HFFc6 (cell line): ENCODE measurements at regions not wholly inside any gene's neighbourhood (a gene's known extent, or its start where the extent isn't known, plus 50 kb on each side); places are given as distances from the start of the nearest gene placed in this dataset.

ENCODE experiments used
- DNase-seq: peaks from one replicate; pipeline ENCODE4 v3.0.0-alpha.2; 2018
- H3K27ac Mint-ChIP-seq: 2 replicates; pipeline ENCODE4 v1.8.0; 2020; ENCODE audit warnings: mild to moderate bottlenecking, mixed read lengths
- H3K27me3 Mint-ChIP-seq: 2 replicates; pipeline ENCODE4 v1.8.0; 2021; ENCODE audit warnings: mild to moderate bottlenecking, moderate library complexity, mixed read lengths; ENCODE audit not compliant: insufficient read depth
- H3K36me3 Mint-ChIP-seq: 2 replicates; pipeline ENCODE4 v1.8.0; 2021; ENCODE audit warnings: low read depth, mixed read lengths
- H3K4me1 Mint-ChIP-seq: 2 replicates; pipeline ENCODE4 v1.8.0; 2020; ENCODE audit warnings: low read depth, mixed read lengths
- H3K4me3 Mint-ChIP-seq: 2 replicates; pipeline ENCODE4 v1.8.0; 2020; ENCODE audit warnings: mild to moderate bottlenecking, moderate library complexity, mixed read lengths
- H3K9me3 Mint-ChIP-seq: 2 replicates; pipeline ENCODE4 v1.8.0; 2020; ENCODE audit warnings: mild to moderate bottlenecking, mixed read lengths
- TF ChIP-seq, protein P1 (sequence below): fragments of 200-600 bp; sonication (generic); IDR thresholded peaks from 2 replicates; pipeline ENCODE4 v1.5.0; 2021; ENCODE audit warnings: antibody characterized with exemption, mild to moderate bottlenecking

DNA sequence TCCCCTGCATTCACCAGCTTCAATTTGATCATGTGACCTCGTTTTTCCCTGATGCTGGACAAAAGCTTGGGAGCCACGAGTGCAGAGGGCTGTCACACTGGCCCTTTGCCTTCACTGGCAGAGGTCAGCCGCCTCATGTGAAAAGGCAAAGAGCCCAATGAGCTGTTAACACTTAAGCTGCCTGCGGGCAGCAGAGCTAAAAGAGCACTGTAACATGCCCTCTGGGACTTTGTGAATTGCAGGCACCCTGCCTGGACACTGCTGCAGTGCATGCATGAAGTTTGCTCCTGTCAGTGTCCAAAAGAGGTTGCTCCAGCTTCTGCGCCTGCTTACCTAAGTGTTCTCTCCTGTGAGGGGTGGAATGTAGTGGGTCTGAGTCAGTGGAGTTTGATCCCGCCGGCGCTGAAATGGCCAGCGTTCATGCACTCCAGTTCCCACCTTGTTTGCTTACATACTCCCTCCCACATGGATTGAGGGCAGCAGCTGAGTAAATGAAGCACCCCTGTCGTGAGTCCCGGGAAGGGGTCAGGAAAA, 193.7 kb downstream of the RFC3 start:
- no peak for DNase-seq
- TF ChIP-seq, protein P1, sequence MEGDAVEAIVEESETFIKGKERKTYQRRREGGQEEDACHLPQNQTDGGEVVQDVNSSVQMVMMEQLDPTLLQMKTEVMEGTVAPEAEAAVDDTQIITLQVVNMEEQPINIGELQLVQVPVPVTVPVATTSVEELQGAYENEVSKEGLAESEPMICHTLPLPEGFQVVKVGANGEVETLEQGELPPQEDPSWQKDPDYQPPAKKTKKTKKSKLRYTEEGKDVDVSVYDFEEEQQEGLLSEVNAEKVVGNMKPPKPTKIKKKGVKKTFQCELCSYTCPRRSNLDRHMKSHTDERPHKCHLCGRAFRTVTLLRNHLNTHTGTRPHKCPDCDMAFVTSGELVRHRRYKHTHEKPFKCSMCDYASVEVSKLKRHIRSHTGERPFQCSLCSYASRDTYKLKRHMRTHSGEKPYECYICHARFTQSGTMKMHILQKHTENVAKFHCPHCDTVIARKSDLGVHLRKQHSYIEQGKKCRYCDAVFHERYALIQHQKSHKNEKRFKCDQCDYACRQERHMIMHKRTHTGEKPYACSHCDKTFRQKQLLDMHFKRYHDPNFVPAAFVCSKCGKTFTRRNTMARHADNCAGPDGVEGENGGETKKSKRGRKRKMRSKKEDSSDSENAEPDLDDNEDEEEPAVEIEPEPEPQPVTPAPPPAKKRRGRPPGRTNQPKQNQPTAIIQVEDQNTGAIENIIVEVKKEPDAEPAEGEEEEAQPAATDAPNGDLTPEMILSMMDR: no peak
- no peak overlapping the region for H3K4me3 Mint-ChIP-seq
- H3K36me3 Mint-ChIP-seq: no peaks in the 10 kb centered on the region
- H3K27me3 Mint-ChIP-seq: peaks cover 4% of the 10 kb centered on the region
- H3K27ac Mint-ChIP-seq: no peak overlapping the region
- no peaks in the 10 kb centered on the region for H3K9me3 Mint-ChIP-seq
- no peaks in the 10 kb centered on the region; the same call in 1 of the 2 replicates for H3K4me1 Mint-ChIP-seq

DNA sequence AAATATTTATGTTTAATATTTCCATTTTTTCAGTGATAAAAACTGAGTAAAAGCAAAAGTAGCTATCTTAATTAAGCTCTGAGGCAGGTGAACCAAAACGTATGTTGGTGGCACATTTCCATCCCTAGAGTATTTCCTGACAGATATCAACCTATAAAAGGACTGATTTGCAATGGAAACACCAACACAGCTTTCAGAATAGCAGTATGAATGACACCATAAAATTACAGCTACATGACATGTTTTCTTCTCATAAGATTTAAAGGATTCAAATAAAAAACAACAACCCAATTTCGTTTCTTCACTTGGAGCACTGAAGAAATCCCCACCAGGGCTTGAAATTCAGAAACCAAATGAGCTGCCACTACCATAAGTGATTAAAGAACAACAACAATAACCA, 194.4 kb downstream of the RFC3 start:
- TF ChIP-seq, protein P1: no peak
- no peaks in the 10 kb centered on the region for H3K9me3 Mint-ChIP-seq
- no peaks in the 10 kb centered on the region for H3K36me3 Mint-ChIP-seq
- no peak for DNase-seq
- no peak overlapping the region for H3K4me3 Mint-ChIP-seq
- H3K4me1 Mint-ChIP-seq: peaks cover 5% of the 10 kb centered on the region; the same call in 1 of the 2 replicates
- no peak overlapping the region for H3K27ac Mint-ChIP-seq
- peaks cover 4% of the 10 kb centered on the region for H3K27me3 Mint-ChIP-seq

DNA sequence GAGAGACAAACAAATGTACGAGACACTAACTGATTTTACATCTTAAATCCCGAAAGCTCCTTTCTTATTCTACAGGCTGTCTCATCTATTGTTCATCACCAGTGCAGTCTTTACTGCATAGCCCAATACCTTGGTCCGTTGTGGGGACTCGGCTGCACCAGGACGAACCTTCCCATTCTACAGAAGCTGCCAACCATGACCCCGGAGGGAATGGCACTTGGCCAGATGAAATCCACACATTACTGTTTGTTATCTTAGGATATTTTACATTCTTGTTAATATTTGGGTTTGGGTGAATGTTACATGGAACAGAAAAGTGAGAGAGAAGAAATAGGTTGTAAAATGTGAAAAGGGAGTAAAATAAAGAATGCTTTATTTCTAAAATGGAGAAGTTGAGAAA, 195.1 kb downstream of the RFC3 start:
- Mint-ChIP-seq H3K9me3 (no peaks in the 10 kb centered on the region), H3K27ac (no peak overlapping the region)

DNA sequence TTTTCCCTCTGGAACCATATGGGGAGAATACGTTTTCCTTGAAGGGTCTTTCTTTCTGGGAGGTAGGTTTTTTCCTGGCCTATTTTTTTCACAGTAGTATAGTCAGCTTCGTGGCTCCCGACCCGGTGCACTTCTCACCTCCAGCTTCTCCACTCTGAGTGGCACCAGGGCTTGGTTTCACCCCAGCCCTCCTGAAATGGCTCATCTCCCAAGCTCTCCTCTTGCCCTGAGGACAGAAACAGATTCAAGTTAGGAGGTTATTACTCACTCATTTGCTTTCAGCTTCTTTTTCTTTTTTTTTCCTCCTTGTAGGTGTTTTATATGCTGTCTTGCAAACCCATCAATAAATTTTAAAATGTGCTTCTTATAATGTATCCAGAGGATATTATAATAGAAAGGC, 199.3 kb downstream of the RFC3 start:
- Mint-ChIP-seq H3K4me1 (peaks cover 12% of the 10 kb centered on the region; the same call in 1 of the 2 replicates), H3K36me3 (peaks cover 12% of the 10 kb centered on the region), H3K9me3 (peaks cover 19% of the 10 kb centered on the region), H3K4me3 (no peak overlapping the region), H3K27me3 (peaks cover 4% of the 10 kb centered on the region), H3K27ac (no peak overlapping the region)
- TF ChIP-seq, protein P1: no peak
- peak; percentile 45 for DNase-seq

More for the DNA sequence above, 195.1 kb downstream of the RFC3 start:
- Mint-ChIP-seq H3K4me3 (no peak overlapping the region), H3K27me3 (peaks cover 4% of the 10 kb centered on the region), H3K4me1 (peaks cover 6% of the 10 kb centered on the region; the same call in 1 of the 2 replicates), H3K36me3 (no peaks in the 10 kb centered on the region)
- no peak for DNase-seq
- TF ChIP-seq, protein P1: no peak

DNA sequence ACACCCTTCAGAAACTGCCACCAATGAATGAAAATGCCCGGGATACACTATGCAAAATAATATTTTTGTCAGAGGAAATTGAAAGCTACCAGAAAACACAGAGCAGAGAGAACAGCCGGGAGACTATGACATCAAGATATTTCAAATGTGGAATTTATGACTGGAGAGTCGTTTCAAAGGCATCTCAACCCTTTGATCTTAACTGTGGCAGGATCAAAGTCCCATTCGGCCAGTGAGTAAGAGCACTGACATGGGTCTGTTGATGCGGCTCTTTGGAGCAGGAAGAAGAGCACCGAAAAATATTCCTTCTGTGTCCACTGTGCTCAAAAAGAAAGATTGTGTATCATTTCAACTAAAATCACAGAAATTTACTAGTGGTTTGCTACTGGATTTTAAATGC, 201.9 kb downstream of the RFC3 start:
- H3K27ac Mint-ChIP-seq: no peak overlapping the region
- H3K4me3 Mint-ChIP-seq: no peak overlapping the region
- peaks cover 19% of the 10 kb centered on the region for H3K9me3 Mint-ChIP-seq

More for the DNA sequence above, 201.9 kb downstream of the RFC3 start:
- H3K36me3 Mint-ChIP-seq: peaks cover 12% of the 10 kb centered on the region
- DNase-seq: no peak
- TF ChIP-seq, protein P1: no peak
- no peaks in the 10 kb centered on the region for H3K27me3 Mint-ChIP-seq
- peaks cover 18% of the 10 kb centered on the region; the same call in 1 of the 2 replicates for H3K4me1 Mint-ChIP-seq
